GM12878 (cell line): ENCODE measurements at regions not wholly inside any gene's neighbourhood (a gene's known extent, or its start where the extent isn't known, plus 50 kb on each side); places are given as distances from the start of the nearest gene placed in this dataset.

Source experiments
- CBFB ChIP-seq: IDR thresholded peaks from 2 replicates; pipeline ENCODE4 v1.6.1; 2016; ENCODE audit warnings: antibody characterized with exemption, low read depth
- POLR2A ChIP-seq: IDR thresholded peaks from 2 replicates; pipeline ENCODE4 v1.6.1; 2011; ENCODE audit warnings: low read depth, mild to moderate bottlenecking, low read length
- POLR2AphosphoS2 ChIP-seq: IDR thresholded peaks from 2 replicates; pipeline ENCODE4 v1.6.1; 2011; ENCODE audit warnings: low read depth, mild to moderate bottlenecking, low read length, improper control_type of control experiment, moderate library complexity

DNA sequence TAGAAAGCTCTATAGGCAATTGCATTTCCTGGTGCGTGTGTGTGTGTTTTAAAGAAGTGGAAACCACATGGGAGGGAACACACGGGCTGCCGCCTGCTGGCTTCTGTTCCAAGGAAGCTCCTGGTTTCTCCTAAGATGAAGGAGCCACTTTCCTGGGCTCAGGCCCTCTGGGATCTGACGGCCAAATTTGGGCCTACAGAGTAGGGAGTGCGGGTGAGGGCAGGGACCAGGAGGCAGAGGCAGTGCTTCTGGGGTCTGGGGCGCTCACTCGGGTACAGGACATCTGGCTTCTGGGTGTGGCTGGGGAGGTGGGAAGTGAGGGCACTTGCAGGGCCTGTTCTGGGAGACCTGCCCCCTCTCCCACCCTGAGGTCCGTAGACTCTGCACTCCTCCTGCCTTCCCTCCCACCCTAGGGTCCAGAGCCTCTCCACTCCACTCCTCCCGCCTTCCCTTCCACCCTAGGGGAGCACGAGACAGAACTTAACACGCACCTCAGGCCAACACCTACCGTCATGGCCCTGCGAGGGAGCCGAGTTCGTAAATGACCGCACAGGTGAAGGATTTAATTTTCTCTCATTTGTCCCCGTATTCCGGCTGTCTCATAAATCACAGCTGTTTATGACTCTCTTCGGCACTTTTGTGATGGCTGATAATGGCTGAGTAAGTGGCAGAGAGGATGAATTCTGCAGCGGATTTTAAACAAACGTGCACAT is 127.7 kb downstream of the KIF26A start:
- TF ChIP-seq POLR2AphosphoS2: no peak
- no peak for TF ChIP-seq CBFB
- no peak for TF ChIP-seq POLR2A
